CD8-positive, alpha-beta memory T cell (primary cell): ENCODE measurements at regions not wholly inside any gene's neighbourhood (a gene's known extent, or its start where the extent isn't known, plus 50 kb on each side); places are given as distances from the start of the nearest gene placed in this dataset.

ENCODE experiments used
- CTCF ChIA-PET: fragments of 350-600 bp; sonication (Branson Sonifier 250); formaldehyde crosslinking; loops from one replicate; lab custom pipeline; 2021; ENCODE audit warnings: antibody characterized with exemption; lab: Charles Lee
- POLR2A ChIA-PET: fragments of 350-600 bp; sonication (Branson Sonifier 250); formaldehyde crosslinking; loops from one replicate; lab custom pipeline; 2021; ENCODE audit warnings: antibody characterized with exemption; lab: Charles Lee
- DNase-seq, 5 donors: peaks; one replicate each; pipeline versions ENCODE4 v3.0.0 to v3.0.0-alpha.2; 2020 to 2022; ENCODE audit warnings: mixed read lengths in 1 of 5
- H3K27ac ChIP-seq: one replicate; pipeline ENCODE4 v1.7.0; 2013; ENCODE audit warnings: low read depth, mild to moderate bottlenecking, low read length, moderate library complexity
- H3K27me3 ChIP-seq: 2 replicates; pipeline ENCODE4 v1.7.0; 2013; ENCODE audit warnings: low read length, mild to moderate bottlenecking; ENCODE audit not compliant: insufficient read depth, poor library complexity, severe bottlenecking
- H3K36me3 ChIP-seq: 2 replicates; pipeline ENCODE4 v1.7.0; 2013; ENCODE audit warnings: mild to moderate bottlenecking, low read length, moderate library complexity; ENCODE audit not compliant: insufficient read depth
- H3K4me1 ChIP-seq: 2 replicates; pipeline ENCODE4 v1.7.0; 2013; ENCODE audit warnings: mild to moderate bottlenecking, low read length, moderate library complexity; ENCODE audit not compliant: insufficient read depth
- H3K4me3 ChIP-seq: 2 replicates; pipeline ENCODE4 v1.7.0; 2013; ENCODE audit warnings: mild to moderate bottlenecking, low read length
- H3K9me3 ChIP-seq: 2 replicates; pipeline ENCODE4 v1.7.0; 2013; ENCODE audit warnings: mild to moderate bottlenecking, low read length
- H3K27ac Mint-ChIP-seq, 8 donors: one replicate each; pipeline ENCODE4 v1.8.0; 2020 to 2021; ENCODE audit warnings: mixed read lengths in 8 of 8, mild to moderate bottlenecking in 6 of 8, inconsistent platforms in 3 of 8, moderate library complexity in 3 of 8
- H3K27me3 Mint-ChIP-seq, 2 donors: one replicate each; pipeline ENCODE4 v1.8.0; 2020 to 2021; ENCODE audit warnings: mixed read lengths in 2 of 2, mild to moderate bottlenecking in 1 of 2, moderate library complexity in 1 of 2
- H3K36me3 Mint-ChIP-seq, 3 donors: one replicate each; pipeline ENCODE4 v1.8.0; 2020 to 2021; ENCODE audit warnings: mixed read lengths in 3 of 3, inconsistent platforms in 1 of 3, mild to moderate bottlenecking in 1 of 3
- H3K4me1 Mint-ChIP-seq, 3 donors: one replicate each; pipeline ENCODE4 v1.8.0; 2020 to 2021; ENCODE audit warnings: mixed read lengths in 3 of 3, inconsistent platforms in 1 of 3, mild to moderate bottlenecking in 1 of 3
- H3K4me3 Mint-ChIP-seq, 7 donors: one replicate each; pipeline ENCODE4 v1.8.0; 2020 to 2021; ENCODE audit warnings: mixed read lengths in 7 of 7, mild to moderate bottlenecking in 6 of 7, moderate library complexity in 4 of 7, inconsistent platforms in 2 of 7
- H3K9me3 Mint-ChIP-seq, 5 donors: one replicate each; pipeline ENCODE4 v1.8.0; 2020 to 2022; ENCODE audit warnings: mixed read lengths in 5 of 5, mild to moderate bottlenecking in 3 of 5, moderate library complexity in 2 of 5, inconsistent platforms in 1 of 5

DNA sequence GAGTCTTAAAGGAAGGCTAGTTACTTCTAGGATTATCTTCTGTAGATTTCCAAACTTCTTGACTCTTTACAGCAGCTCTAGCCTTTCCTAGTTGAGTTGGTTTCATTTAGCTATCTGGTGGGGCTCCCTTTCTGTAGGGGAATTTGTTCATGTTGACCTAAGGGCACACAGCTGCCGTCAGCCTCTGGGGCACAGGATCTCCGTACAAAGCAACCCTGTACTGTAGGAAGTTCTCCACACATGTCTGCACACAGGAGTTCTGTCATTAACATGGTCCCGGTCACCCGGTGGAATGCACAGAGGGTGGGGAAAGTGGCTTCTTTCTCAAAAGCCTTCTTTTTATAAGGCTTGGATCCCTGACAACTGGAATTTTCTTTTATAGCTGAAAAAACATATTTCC is 88.7 kb upstream of the TNIK start:
- Mint-ChIP-seq H3K36me3 (peaks cover 0 to 6% (median 0%) of the 10 kb centered on the region in 3 donors), H3K4me1 (peaks cover 0 to 4% (median 0%) of the 10 kb centered on the region in 3 donors), H3K4me3 (no peak overlapping the region), H3K27ac (no peak overlapping the region), H3K27me3 (peaks cover 0 to 2% of the 10 kb centered on the region in 2 donors), H3K9me3 (no peaks in the 10 kb centered on the region)
- Histone ChIP-seq H3K27ac (no peak overlapping the region), H3K4me3 (no peak overlapping the region), H3K9me3 (no peaks in the 10 kb centered on the region), H3K27me3 (no peaks in the 10 kb centered on the region), H3K36me3 (no peaks in the 10 kb centered on the region), H3K4me1 (no peaks in the 10 kb centered on the region)
- no peak for DNase-seq
- ChIA-PET CTCF (interaction anchor here (2.4 kb wide), 1 partner anchor 17 kb away, joined by 6 read pairs; no protein-coding TSS in a partner anchor), POLR2A (no interaction called here)

DNA sequence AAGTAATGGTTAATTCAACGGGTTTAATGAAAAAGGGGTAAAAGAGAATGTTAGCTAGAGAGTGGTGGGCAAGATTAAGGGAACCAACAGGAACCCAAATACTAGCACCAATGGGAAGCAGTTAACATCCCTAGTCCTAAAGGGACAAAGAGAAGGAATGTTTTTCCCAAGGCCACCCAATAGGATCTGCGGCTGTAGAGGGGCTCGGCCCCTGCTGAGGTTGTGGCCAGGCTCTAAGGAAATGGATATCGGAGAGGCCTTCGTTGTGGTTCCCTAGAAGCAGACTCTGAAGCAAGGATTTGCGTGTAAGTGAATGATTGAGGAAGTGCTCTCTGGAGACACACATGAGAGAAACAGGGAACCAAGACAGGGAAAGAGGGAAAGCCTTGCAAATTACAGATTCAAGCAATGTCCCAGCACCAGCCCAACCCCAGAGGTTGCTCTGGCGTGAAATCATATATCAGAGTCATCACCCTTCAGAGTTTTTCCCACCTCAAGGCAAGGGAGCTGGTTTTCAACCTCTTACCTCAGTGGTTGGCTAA is 83.6 kb upstream of the TNIK start:
- Mint-ChIP-seq H3K4me1 (peaks cover 0 to 4% (median 0%) of the 10 kb centered on the region in 3 donors), H3K27ac (no peak overlapping the region), H3K9me3 (no peaks in the 10 kb centered on the region), H3K36me3 (peaks cover 0 to 6% (median 0%) of the 10 kb centered on the region in 3 donors), H3K4me3 (no peak overlapping the region), H3K27me3 (peaks cover 0 to 2% of the 10 kb centered on the region in 2 donors)
- DNase-seq = no peak
- H3K4me1 ChIP-seq = no peaks in the 10 kb centered on the region
- ChIA-PET CTCF (interaction anchor here (0.8 kb wide), 1 partner anchor 371 kb away, joined by 3 read pairs; no protein-coding TSS in a partner anchor), POLR2A (no interaction called here)
- H3K9me3 ChIP-seq = no peaks in the 10 kb centered on the region
- H3K36me3 ChIP-seq = no peaks in the 10 kb centered on the region
- no peak overlapping the region for H3K4me3 ChIP-seq
- H3K27ac ChIP-seq = no peak overlapping the region
- H3K27me3 ChIP-seq = no peaks in the 10 kb centered on the region

DNA sequence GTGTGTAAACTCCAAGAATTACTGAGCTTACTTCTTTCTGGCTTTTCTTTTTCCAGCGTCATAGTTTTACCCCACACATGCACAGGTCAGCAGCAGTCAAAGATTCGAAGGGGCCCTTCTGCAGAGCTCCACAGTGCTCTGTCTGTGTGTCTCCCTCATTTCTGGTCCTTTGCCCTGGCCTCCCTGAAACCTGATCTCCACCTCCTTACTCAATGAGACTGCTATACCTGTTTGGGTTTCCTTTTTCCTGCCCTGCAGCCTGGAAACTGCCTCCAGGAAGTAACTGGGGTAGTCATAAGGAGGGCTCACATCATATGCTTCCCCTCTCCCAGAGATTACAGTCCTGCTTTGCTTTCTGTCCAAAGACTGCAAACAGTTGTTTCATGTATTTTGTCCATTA is 82.8 kb upstream of the TNIK start:
- DNase-seq = no peak
- no peaks in the 10 kb centered on the region for H3K4me1 ChIP-seq
- H3K4me3 ChIP-seq = no peak overlapping the region
- CTCF ChIA-PET = interaction anchor here (0.8 kb wide), 1 partner anchor 370 kb away, joined by 3 read pairs; no protein-coding TSS in a partner anchor
- Mint-ChIP-seq H3K36me3 (peaks cover 0 to 6% (median 0%) of the 10 kb centered on the region in 3 donors), H3K9me3 (no peaks in the 10 kb centered on the region), H3K4me1 (peaks cover 0 to 4% (median 0%) of the 10 kb centered on the region in 3 donors), H3K27me3 (peaks cover 0 to 2% of the 10 kb centered on the region in 2 donors), H3K27ac (no peak overlapping the region), H3K4me3 (no peak overlapping the region)
- H3K27ac ChIP-seq = no peak overlapping the region
- H3K36me3 ChIP-seq = no peaks in the 10 kb centered on the region
- POLR2A ChIA-PET = no interaction called here
- no peaks in the 10 kb centered on the region for H3K27me3 ChIP-seq
- no peaks in the 10 kb centered on the region for H3K9me3 ChIP-seq

DNA sequence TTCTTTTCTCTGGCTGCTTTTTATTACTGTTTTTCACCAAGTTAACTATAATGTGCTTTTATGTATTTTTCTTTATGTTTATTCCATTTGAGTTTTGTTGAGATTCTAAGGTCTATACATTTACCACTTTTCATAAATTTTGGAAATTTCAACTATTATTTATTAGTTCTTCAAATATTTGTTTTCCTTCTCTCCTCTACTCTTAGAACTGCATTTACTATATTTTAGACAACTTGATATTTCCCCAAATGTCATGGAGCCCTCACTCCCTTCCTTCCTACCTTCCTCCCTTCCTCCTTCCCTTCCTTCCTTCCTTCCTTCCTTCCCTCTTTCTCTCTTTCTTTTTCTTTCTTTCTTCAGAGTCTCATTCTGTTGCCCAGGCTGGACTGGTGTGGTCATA is 81.4 kb upstream of the TNIK start:
- CTCF ChIA-PET = no interaction called here
- no peaks in the 10 kb centered on the region for H3K27me3 Mint-ChIP-seq

DNA sequence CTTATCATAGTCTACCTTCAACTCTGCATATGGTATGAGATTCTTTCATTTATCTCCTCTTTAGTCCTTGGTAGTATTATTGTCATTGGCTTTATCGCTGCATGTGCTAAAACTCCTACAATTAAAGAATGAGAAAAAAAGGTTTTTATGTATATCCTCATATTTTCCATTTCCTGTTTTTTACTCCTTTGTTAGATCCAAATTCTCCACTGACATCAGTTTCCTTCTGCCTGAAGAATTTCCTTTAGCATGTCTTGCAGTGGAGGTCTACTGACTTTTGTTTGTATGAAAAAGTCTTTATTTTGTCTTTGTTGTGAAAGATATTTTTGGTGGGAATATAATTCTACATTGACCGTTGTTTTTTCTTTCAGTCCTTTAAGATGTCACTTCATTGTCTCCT is 81.0 kb upstream of the TNIK start:
- Histone ChIP-seq H3K27ac (no peak overlapping the region), H3K9me3 (no peaks in the 10 kb centered on the region), H3K4me3 (no peak overlapping the region), H3K36me3 (no peaks in the 10 kb centered on the region), H3K27me3 (no peaks in the 10 kb centered on the region), H3K4me1 (no peaks in the 10 kb centered on the region)
- Mint-ChIP-seq H3K4me3 (no peak overlapping the region), H3K9me3 (peaks cover 0 to 1% (median 0%) of the 10 kb centered on the region in 5 donors), H3K4me1 (peaks cover 0 to 4% (median 0%) of the 10 kb centered on the region in 3 donors), H3K27me3 (no peaks in the 10 kb centered on the region), H3K36me3 (peaks cover 0 to 4% (median 0%) of the 10 kb centered on the region in 3 donors), H3K27ac (no peak overlapping the region)
- no peak for DNase-seq
- ChIA-PET CTCF (no interaction called here), POLR2A (no interaction called here)

More for the DNA sequence above, 81.4 kb upstream of the TNIK start:
- H3K27ac Mint-ChIP-seq = no peak overlapping the region
- POLR2A ChIA-PET = no interaction called here
- Histone ChIP-seq H3K27me3 (no peaks in the 10 kb centered on the region), H3K4me1 (no peaks in the 10 kb centered on the region), H3K27ac (no peak overlapping the region), H3K36me3 (no peaks in the 10 kb centered on the region), H3K4me3 (no peak overlapping the region), H3K9me3 (no peaks in the 10 kb centered on the region)
- H3K4me1 Mint-ChIP-seq = peaks cover 0 to 4% (median 0%) of the 10 kb centered on the region in 3 donors
- no peak for DNase-seq
- peaks cover 0 to 1% (median 0%) of the 10 kb centered on the region in 5 donors for H3K9me3 Mint-ChIP-seq
- H3K36me3 Mint-ChIP-seq = peaks cover 0 to 6% (median 0%) of the 10 kb centered on the region in 3 donors
- no peak overlapping the region for H3K4me3 Mint-ChIP-seq

DNA sequence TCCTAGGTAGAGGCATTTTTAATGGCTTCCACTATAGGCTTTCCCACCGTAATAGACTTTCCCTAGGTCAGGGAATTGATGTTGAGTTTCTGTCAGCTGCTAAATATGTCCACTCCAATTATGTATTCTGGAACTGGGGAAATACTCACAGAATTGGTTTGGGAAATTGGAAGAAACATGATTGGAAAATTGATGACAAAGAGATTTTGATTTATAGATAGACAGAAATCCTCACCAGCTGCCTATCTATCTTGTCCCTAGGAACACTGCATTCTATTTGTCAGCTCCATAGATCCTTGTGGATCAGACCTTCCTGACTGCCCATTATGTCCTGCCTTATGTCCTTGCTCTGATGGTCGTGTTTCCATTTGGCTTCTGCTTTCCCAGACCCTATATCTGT is 75.6 kb upstream of the TNIK start:
- H3K4me1 ChIP-seq = no peaks in the 10 kb centered on the region
- no peaks in the 10 kb centered on the region for H3K36me3 ChIP-seq
- POLR2A ChIA-PET = no interaction called here
- no peak overlapping the region for H3K4me3 Mint-ChIP-seq
- H3K27ac ChIP-seq = no peak overlapping the region
- no peaks in the 10 kb centered on the region for H3K27me3 Mint-ChIP-seq
- H3K36me3 Mint-ChIP-seq = no peaks in the 10 kb centered on the region
- no peak for DNase-seq
- no peaks in the 10 kb centered on the region for H3K4me1 Mint-ChIP-seq
- H3K4me3 ChIP-seq = no peak overlapping the region
- no peaks in the 10 kb centered on the region for H3K9me3 ChIP-seq
- no peaks in the 10 kb centered on the region for H3K27me3 ChIP-seq
- H3K9me3 Mint-ChIP-seq = peaks cover 0 to 1% (median 0%) of the 10 kb centered on the region in 5 donors
- no peak overlapping the region for H3K27ac Mint-ChIP-seq
- CTCF ChIA-PET = no interaction called here

DNA sequence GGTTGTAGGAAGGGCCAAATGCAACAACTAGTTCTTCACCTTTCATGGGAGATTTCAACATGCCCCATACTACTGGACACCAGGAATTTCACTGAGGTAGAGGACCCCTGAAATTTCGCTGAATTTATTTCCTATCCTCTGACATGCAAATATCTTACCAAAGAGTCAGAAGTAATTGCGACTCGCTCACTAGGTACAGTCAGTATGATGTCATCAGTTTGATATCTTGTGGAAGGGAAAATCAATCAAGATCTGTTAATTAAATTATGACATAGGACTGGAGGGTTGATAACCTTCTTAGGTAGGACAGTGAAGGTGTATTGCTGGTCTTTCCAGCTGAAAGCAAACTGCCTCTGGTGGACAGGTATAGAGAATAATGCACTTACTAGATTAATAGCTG is 74.9 kb upstream of the TNIK start:
- no peaks in the 10 kb centered on the region for H3K27me3 ChIP-seq
- no peak overlapping the region for H3K27ac ChIP-seq
- Mint-ChIP-seq H3K27me3 (no peaks in the 10 kb centered on the region), H3K27ac (no peak overlapping the region), H3K36me3 (no peaks in the 10 kb centered on the region), H3K9me3 (peaks cover 0 to 1% (median 0%) of the 10 kb centered on the region in 5 donors), H3K4me3 (no peak overlapping the region), H3K4me1 (no peaks in the 10 kb centered on the region)
- no peak for DNase-seq
- POLR2A ChIA-PET = no interaction called here
- H3K4me3 ChIP-seq = no peak overlapping the region
- H3K9me3 ChIP-seq = no peaks in the 10 kb centered on the region
- CTCF ChIA-PET = no interaction called here
- H3K4me1 ChIP-seq = no peaks in the 10 kb centered on the region
- no peaks in the 10 kb centered on the region for H3K36me3 ChIP-seq

DNA sequence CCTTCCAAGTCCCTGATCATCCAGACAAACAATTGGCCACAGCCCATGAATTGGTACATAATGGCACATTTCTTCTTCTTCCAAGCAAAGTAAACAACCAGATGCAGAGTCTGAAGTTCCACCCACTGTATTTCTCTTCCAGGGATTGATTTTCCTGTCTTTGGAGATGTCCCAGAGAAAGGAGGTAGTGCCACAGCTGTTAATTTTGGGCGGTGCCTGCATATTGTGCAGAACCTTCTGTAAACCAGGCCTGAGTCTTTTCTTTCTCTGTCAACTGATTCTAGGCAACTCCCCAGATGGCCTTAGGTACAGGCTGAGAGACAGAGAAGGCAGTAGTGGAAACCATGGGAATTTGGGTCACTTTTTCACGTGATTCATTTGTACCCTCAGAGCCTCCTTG is 73.5 kb upstream of the TNIK start:
- CTCF ChIA-PET = interaction anchor here (1.1 kb wide), 1 partner anchor 10 kb away, joined by 3 read pairs; no protein-coding TSS in a partner anchor
- Mint-ChIP-seq H3K27ac (peak overlapping the region in 1 of 8 donors; percentile 45), H3K36me3 (no peaks in the 10 kb centered on the region), H3K27me3 (peaks cover 0 to 3% of the 10 kb centered on the region in 2 donors), H3K4me1 (no peaks in the 10 kb centered on the region), H3K9me3 (peaks cover 0 to 1% (median 0%) of the 10 kb centered on the region in 5 donors), H3K4me3 (no peak overlapping the region)
- Histone ChIP-seq H3K4me3 (no peak overlapping the region), H3K36me3 (no peaks in the 10 kb centered on the region), H3K4me1 (no peaks in the 10 kb centered on the region), H3K27me3 (no peaks in the 10 kb centered on the region), H3K27ac (no peak overlapping the region), H3K9me3 (no peaks in the 10 kb centered on the region)
- no peak for DNase-seq
- POLR2A ChIA-PET = no interaction called here
